ENCODE measurements at regions not wholly inside any gene's neighbourhood (a gene's known extent, or its start where the extent isn't known, plus 50 kb on each side); places are given as distances from the start of the nearest gene placed in this dataset.

GRCh38 chr5:152337484-152337883 is 67.6 kb downstream of the NMUR2 start:
- no peak for DNase-seq

GRCh38 chr5:152335461-152335860 is 69.6 kb downstream of the NMUR2 start:
- no peak for DNase-seq

- no peak for DNase-seq
These were observed 72.2 kb downstream of the NMUR2 start for GRCh38 chr5:152332716-152333460.

DNA sequence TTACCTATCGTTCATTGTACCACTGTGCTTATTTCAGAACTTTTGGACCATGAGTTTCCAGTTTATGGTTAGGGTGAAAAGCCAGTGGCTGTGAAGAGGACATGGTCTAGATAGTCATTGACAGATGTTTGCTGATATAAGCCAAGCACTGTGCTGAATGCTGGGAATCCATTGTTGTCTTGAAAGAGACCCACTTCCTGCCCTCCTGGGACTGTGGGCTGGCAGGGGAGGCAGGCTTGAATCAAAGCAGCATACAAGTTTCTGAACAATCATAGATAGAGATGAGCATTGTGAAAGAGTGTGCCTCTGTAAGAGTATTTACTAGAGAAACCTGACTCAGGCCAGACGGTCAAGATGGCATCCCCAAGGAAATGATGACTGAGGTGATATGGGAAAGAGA is 73.4 kb downstream of the NMUR2 start:
- no peak for DNase-seq

DNA sequence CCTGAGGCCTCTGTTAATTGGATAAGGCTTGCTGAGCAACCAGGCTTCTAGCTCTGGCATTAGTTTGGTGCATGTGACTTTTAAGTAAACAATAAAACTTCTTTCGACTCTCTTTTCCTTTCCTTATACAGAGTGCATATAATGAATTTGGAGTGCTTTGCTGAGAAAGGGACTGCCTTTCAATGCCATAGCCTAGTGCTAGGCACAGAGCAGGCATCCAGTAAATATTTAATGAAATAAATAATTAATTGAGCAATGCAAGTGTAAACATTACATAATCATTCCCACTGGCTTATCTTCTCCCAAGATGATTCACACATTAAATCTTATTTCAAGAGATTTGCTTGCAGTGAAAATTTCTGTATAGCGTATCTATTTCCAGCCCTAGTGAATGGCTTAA is 74.1 kb downstream of the NMUR2 start:
- no peak for DNase-seq

DNA sequence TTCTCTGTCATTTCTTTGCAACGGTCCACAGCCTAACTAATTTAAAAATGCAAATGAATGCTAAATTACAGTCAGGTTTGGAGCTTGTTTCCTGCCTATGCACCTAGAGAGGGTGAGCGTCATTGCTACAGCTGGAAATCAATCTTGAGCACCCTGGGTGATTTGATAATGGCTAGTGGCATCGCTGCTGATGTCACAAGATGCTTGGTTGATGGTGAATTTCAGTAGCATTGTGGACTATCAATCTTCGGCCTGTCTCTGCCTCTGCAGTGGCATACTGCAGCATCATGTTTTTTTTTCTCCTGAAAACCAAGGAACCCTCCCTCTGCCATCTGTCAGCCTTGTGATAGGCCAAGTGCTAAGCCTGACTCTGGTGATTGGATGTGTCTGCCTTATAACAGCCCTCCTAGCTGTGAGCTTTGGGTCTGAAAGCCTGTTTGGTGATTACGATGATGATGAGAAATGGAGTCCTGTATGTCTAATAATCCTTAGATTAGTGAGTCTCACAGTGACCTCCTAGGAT is 75.3 kb downstream of the NMUR2 start:
- DNase-seq: no peak

DNA sequence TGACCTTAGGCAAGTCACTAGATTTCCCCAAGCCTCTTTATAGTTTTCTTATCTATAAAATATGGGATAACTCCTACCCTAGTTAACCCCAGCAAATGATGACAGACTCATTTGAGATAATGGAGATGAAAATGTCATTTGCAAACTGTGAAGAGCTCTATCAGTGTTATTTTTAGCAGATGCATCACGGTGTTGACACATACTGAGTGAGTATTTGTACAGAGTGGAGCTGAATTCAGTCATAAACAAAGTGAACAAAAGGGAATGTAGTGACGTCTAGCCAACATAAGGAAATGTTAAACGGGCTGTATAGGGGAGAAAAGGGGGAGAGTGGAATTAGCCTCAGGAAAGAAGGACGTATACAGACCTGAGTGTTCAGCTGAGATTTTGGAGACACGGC is 75.9 kb downstream of the NMUR2 start:
- no peak for DNase-seq

GRCh38 chr5:152315942-152316341 is 89.1 kb downstream of the NMUR2 start:
- no peak for DNase-seq

DNA sequence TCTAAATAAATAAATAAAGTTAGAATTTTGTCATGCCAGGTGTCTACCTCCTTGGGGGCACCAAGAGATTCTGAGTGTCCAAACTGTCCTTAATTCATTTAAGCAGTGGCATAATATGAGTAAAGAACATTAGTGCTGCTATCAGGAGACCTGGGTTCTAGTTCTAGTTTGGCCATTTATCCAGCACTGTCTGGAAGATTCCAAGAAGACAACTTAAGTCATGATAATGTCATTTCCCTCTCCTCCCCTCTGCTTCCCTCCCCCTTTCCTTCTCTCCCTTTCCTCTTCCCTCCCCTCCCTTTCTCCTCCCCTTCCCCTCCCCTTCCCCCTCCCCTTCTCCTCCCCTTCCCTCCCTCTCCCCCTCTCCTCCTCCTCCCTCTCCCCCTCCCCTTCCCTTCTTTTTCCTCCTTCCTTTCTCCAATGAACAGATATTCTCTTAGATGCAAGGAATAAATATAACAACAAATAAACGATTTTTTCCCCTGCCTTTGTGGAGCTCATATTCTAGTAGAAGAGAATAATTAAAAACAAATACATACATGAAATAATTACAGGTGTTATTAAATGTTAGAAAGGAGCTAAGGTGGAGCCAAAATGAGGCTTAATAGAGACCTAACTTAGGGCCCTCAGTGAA is 90.8 kb downstream of the NMUR2 start:
- DNase-seq: no peak

GRCh38 chr5:152309926-152310450 is 95.1 kb downstream of the NMUR2 start:
- no peak for DNase-seq

GRCh38 chr5:152306386-152306785 is 98.7 kb downstream of the NMUR2 start:
- DNase-seq: no peak

GRCh38 chr5:152305525-152305924 is 99.6 kb downstream of the NMUR2 start:
- no peak for DNase-seq

- no peak for DNase-seq
These were observed 101.2 kb downstream of the NMUR2 start for GRCh38 chr5:152303841-152304240.

- DNase-seq: no peak
These were observed 107.2 kb downstream of the NMUR2 start for GRCh38 chr5:152297866-152298265.

- no peak for DNase-seq
These were observed 111.9 kb downstream of the NMUR2 start for GRCh38 chr5:152293189-152293588.

DNA sequence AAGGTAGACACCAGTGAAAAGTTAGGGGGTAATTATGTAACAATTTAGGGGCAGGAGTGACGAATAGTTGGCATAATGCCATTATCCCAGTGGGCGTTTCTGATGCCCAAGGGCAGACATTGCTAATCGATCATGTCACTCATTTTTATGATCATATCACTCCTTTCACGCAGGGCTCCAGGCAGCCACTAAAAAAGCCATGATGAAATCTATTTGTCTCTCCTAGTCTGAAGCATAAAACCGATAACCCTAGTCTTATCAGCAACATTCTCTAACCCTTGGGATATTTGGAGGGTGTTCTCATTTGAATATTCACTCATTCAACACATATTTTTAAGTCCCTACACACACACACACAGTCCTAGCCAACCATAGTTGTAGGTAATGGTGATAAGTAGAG is 114.9 kb downstream of the NMUR2 start:
- no peak for DNase-seq

DNA sequence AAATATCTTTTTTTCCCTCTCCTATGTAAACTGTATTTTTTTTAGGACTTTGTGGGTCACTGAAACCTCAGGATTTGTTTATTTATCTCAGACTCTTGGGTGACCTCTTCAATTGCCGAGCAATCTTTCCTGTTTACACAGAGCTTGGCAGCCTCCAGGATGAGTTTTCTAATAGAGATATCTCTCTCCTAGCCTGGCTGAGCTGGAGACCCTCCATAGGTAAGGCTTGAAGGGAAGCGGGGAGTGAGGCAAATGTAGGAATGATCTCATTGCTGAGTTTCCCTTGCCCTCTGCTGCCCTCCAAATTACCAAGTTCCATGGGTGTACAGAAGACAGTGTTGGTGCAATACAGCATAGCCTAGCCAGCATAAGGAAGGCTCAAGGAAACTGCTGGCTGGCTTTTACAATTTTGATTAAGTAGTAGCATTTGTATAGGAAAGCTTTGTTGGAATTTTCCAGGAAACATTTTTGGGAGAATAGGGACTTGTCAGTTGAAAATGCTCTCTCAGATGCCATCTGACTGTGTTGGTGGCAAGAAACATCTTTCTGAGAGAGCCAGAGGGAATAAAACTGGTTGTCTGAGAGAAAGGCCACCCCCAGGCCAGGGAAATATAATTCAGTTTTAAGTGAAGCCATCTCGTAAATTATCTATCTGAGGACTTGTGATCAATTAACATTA is 116.0 kb downstream of the NMUR2 start:
- no peak for DNase-seq

DNA sequence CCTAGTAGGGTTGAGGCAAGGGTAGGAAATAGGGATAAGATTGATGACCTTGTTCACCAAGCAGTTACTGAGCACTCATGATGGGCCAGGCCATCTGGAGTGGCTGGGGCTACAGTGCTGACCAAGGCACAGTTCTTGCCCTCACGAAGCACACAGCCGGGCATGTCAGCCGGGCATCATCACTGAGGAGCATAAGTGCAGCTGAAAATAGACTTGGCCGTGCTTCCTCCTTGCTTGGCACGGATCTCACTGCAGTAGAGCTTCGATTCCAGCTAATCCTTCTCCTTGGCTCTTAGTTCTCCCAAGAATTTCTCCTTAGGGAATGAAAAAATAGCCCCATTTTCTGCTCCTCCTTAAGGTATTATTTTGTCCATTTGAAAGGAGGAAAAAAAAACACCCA is 116.6 kb downstream of the NMUR2 start:
- no peak for DNase-seq

- no peak for DNase-seq
These were observed 119.3 kb downstream of the NMUR2 start for GRCh38 chr5:152285764-152286163.

GRCh38 chr5:152282331-152282730 is 122.7 kb downstream of the NMUR2 start:
- DNase-seq: no peak

DNA sequence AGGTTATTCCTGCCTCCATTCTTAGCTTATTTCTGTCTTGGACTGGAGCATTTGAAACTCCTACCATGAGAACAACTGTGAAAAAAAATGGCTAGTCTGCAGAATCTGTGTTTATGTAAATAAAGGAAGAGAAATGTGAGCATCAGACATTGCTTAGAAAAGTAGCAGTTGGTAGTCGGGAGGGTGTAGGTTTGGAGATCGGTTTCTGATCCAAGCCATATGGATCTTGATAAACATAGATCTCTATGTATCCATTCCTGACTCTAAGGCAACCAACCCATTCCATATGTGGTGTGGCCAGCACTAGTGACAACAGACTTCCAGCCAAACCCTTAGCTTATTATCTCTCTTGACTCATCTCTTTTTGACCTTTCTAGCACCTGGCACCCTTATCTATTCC is 127.1 kb downstream of the NMUR2 start:
- no peak for DNase-seq

- DNase-seq: peak; percentile 23
These were observed 130.9 kb downstream of the NMUR2 start for GRCh38 chr5:152274224-152274623.

DNA sequence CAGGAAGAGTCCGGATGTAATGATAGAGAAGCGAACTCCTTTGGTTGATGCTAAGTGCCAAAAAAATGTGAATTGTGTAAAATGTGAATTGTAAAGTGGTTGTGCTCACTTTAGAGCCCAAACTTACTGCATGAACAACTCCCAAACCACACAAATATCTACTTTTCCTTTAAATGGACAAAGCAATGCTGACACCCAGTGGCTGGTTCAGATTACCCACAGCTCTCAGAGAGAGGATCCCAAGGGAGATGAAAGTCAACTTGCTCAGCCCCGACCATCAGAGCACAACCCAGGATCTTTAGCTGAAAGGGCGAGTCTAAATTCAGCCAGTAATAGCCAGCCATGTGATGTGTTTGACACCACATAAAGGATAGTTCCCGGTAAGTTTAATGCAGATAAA is 133.7 kb downstream of the NMUR2 start:
- no peak for DNase-seq
